ENCODE measurements at regions not wholly inside any gene's neighbourhood (a gene's known extent, or its start where the extent isn't known, plus 50 kb on each side); places are given as distances from the start of the nearest gene placed in this dataset.

DNA sequence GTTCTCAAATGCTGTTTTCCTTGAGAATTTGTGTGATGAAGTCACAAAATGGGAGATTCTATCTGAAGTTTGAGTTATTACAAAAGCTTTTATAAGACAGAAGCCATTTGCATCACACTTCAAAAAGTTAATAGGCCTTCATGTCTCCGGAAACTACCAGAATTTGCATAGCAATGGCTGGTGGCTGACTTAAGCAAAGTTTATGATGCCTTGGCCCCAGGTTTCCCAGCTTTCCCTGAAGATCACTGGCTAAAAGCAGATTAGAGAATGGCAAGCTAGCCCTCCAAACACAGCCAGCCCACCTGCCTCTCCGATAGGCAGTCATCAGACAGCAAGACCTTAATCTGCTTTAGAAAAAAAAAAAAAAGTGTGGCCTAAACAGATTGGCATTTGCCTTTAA is 197.8 kb downstream of the HS3ST1 start:
- TF ChIP-seq, protein P1, sequence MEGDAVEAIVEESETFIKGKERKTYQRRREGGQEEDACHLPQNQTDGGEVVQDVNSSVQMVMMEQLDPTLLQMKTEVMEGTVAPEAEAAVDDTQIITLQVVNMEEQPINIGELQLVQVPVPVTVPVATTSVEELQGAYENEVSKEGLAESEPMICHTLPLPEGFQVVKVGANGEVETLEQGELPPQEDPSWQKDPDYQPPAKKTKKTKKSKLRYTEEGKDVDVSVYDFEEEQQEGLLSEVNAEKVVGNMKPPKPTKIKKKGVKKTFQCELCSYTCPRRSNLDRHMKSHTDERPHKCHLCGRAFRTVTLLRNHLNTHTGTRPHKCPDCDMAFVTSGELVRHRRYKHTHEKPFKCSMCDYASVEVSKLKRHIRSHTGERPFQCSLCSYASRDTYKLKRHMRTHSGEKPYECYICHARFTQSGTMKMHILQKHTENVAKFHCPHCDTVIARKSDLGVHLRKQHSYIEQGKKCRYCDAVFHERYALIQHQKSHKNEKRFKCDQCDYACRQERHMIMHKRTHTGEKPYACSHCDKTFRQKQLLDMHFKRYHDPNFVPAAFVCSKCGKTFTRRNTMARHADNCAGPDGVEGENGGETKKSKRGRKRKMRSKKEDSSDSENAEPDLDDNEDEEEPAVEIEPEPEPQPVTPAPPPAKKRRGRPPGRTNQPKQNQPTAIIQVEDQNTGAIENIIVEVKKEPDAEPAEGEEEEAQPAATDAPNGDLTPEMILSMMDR (conservative IDR thresholded peaks at IDR 0.05; ENCODE audit: low read depth, low read length): no peak
- no peak for TF ChIP-seq EZH2 (IDR thresholded peaks at IDR 0.05; ENCODE audit: borderline replicate concordance, low read depth, low read length, poor library complexity, severe bottlenecking)

All from A673 (cell line).